OCI-LY1 (cell line): ENCODE measurements at regions not wholly inside any gene's neighbourhood (a gene's known extent, or its start where the extent isn't known, plus 50 kb on each side); places are given as distances from the start of the nearest gene placed in this dataset.

Experiments
- CTCF ChIP-seq: fragments of 200-600 bp; sonication (generic), shearing (Covaris generic); IDR thresholded peaks from 2 replicates; pipeline ENCODE4 v1.5.1; 2017; ENCODE audit warnings: mild to moderate bottlenecking, antibody characterized with exemption, low read length, moderate library complexity, mixed read lengths
- EZH2 ChIP-seq: fragments of 200-600 bp; sonication (generic), shearing (Covaris generic); IDR thresholded peaks from 2 replicates; pipeline ENCODE4 v1.8.0; 2017; ENCODE audit warnings: borderline replicate concordance, mixed run types, mild to moderate bottlenecking, antibody characterized with exemption, low read length, moderate library complexity, mixed read lengths

GRCh38 chr5:111998871-111999270 is 241.9 kb upstream of the NREP start:
- no peak for TF ChIP-seq EZH2
- no peak for TF ChIP-seq CTCF
